Stimulated activated memory B cell treated with anti-CD40 and anti-IgM and Interleukin-4, amounts not matched to agents 10 μg/mL and 1 μg/mL and 100 μg/mL, for 72 hours (primary cell): ENCODE measurements at regions not wholly inside any gene's neighbourhood (a gene's known extent, or its start where the extent isn't known, plus 50 kb on each side); places are given as distances from the start of the nearest gene placed in this dataset.
"Not testable (repeated sequence)": the region's sequence is repeated elsewhere in the genome, so short reads cannot be mapped to it uniquely, and the experiment has no call there.

ENCODE experiments used
- ATAC-seq: fragments of 150-1000 bp; cut with Tn5 transposase; 2 replicates; pipeline ENCODE4 v1.10.0; 2021
- H3K27ac Mint-ChIP-seq: one replicate; pipeline ENCODE4 v1.8.0; 2022; ENCODE audit warnings: mild to moderate bottlenecking, mixed read lengths
- H3K27me3 Mint-ChIP-seq: one replicate; pipeline ENCODE4 v1.8.0; 2022; ENCODE audit warnings: mixed read lengths
- H3K36me3 Mint-ChIP-seq: one replicate; pipeline ENCODE4 v1.8.0; 2022; ENCODE audit warnings: mixed read lengths
- H3K4me1 Mint-ChIP-seq: one replicate; pipeline ENCODE4 v1.8.0; 2022; ENCODE audit warnings: mixed read lengths
- H3K4me3 Mint-ChIP-seq: one replicate; pipeline ENCODE4 v1.8.0; 2022; ENCODE audit warnings: mild to moderate bottlenecking, moderate library complexity, mixed read lengths
- H3K9me3 Mint-ChIP-seq: one replicate; pipeline ENCODE4 v1.8.0; 2022; ENCODE audit warnings: mixed read lengths

DNA sequence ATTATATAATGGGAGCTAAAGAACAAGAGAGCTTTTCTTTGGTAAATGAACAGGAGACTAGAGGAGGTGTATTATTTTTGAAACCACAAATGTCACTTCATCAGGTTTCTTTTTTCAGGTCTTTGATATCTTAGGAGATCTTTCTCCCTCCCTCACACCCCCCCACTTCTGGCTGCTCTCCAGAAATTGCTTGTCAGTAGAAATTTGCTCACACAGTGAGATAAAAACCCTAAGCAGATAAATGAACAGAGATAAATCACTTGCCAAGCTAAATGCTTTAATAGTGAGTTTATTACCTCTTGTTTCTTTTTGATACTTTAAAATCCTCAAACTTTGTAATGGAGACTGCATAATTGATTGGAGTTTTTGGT is 421.2 kb upstream of the TENM3 start:
- no peak for ATAC-seq

DNA sequence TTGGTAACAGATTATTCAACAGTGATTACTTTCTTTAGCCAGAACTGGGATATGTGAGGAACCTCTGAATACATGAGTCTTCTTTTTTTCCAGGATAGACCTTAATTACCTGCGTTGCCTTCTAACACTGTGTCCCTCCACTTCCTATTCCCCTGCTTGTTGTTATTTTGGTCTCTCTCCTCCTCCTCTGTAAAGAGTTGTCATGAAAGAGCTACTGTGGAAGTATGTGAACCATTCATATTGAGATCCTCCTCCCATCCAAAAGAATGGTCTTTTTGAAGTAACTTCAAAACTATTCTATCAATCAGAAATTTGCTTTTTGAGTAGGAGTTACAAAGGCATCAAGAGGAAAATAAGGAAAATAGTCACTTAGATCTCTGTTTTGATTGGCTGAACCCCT is 420.0 kb upstream of the TENM3 start:
- ATAC-seq, result no peak
- H3K4me3 Mint-ChIP-seq, result no peak overlapping the region
- no peaks in the 10 kb centered on the region for H3K4me1 Mint-ChIP-seq
- peaks cover 3% of the 10 kb centered on the region for H3K9me3 Mint-ChIP-seq
- H3K27ac Mint-ChIP-seq, result no peak overlapping the region
- no peaks in the 10 kb centered on the region for H3K27me3 Mint-ChIP-seq
- H3K36me3 Mint-ChIP-seq, result no peaks in the 10 kb centered on the region

More for the DNA sequence above, 421.2 kb upstream of the TENM3 start:
- Mint-ChIP-seq H3K36me3 (no peaks in the 10 kb centered on the region), H3K4me1 (no peaks in the 10 kb centered on the region), H3K27ac (no peak overlapping the region), H3K27me3 (no peaks in the 10 kb centered on the region), H3K9me3 (peaks cover 3% of the 10 kb centered on the region), H3K4me3 (no peak overlapping the region)

DNA sequence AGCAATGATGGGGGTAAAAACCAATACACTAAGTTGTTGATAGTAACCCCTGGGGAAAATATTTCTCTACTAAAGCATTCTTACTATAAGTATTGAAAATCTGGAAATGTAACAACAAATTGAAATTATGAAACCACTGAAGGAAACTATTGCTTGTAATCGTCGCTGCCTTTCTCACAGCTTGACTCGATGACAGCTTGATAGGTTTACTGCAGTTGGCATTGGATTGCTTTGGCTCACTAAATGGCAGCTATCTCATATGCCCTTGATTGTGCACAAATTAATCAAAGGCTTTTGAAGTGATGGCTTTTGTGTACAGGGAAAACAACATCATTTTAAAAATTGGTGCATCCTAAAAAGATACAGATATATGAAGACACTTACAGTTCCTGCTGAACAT is 419.6 kb upstream of the TENM3 start:
- H3K9me3 Mint-ChIP-seq, result peaks cover 3% of the 10 kb centered on the region
- H3K27ac Mint-ChIP-seq, result no peak overlapping the region
- H3K36me3 Mint-ChIP-seq, result no peaks in the 10 kb centered on the region
- H3K4me3 Mint-ChIP-seq, result no peak overlapping the region
- no peak for ATAC-seq
- no peaks in the 10 kb centered on the region for H3K4me1 Mint-ChIP-seq
- no peaks in the 10 kb centered on the region for H3K27me3 Mint-ChIP-seq

DNA sequence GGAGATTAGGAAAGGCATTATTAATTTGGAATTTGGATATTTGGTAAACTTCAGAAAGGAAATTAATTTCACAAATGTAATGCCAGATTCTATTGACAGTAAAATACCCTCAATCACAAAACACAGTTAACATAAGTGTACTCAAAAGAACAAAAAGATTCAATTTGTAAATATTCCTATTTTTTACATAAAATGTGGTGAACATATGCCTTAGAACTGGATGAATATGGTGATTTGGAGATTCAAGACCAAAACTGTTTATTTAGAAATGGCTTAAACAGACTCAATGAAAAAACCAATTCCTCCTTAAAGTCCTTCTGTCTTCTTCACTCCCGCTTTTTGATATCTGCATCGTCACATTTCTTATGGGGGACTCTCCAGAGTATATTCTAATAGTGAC is 417.6 kb upstream of the TENM3 start:
- Mint-ChIP-seq H3K27ac (no peak overlapping the region), H3K9me3 (no peaks in the 10 kb centered on the region), H3K4me3 (no peak overlapping the region), H3K36me3 (no peaks in the 10 kb centered on the region), H3K27me3 (no peaks in the 10 kb centered on the region), H3K4me1 (no peaks in the 10 kb centered on the region)
- no peak for ATAC-seq

DNA sequence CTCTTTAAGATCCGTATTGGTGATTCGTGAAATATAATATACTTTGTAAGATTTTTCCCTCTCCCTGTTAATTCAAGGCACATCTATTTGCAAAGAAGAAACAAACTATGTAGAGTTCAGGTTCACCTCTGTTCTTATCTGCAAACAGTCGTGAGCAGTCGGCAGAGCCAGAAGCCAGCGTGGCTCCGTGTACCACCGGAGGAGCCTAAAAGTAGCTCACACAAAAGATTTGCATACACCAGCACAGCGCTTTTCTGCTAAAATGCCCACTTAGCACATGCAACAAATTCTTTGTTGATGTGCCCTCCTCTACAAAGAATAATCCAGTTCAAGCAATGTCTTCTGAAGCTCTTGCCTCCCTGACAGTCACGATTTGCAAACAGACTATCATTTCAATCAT is 416.0 kb upstream of the TENM3 start:
- Mint-ChIP-seq H3K27ac (no peak overlapping the region), H3K4me3 (no peak overlapping the region), H3K4me1 (no peaks in the 10 kb centered on the region), H3K27me3 (no peaks in the 10 kb centered on the region), H3K9me3 (no peaks in the 10 kb centered on the region), H3K36me3 (no peaks in the 10 kb centered on the region)
- no peak for ATAC-seq

DNA sequence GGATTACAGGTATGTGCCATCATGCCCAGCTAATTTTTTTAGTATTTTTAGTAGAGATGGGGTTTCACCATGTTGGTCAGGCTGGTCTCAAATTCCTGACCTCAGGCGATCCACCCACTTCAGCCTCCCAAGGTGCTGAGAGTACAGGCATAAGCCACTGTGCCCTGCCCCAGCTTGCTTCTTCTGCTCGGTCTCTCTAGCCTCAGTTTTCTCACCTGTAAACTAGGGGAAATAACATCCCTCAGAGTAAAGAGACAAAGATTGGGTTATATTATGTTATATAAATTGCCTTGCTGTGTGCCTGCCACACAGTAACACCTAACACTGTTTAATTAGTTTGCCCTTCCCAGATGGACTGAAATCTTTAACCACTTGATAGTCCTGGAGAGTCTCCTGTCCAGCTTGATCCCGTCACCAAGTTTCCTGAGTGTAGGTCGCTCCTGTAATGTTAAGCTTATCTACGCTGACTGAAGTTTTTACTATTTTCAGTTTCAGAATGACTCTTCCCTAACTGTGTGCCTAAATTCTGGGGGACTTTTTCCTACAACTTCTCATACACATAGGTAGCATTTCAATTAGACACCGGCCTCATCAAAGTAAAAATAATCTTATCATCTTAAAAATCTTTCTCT is 412.7 kb upstream of the TENM3 start:
- ATAC-seq, result no peak
- Mint-ChIP-seq H3K27me3 (no peaks in the 10 kb centered on the region), H3K9me3 (peaks cover 5% of the 10 kb centered on the region)

DNA sequence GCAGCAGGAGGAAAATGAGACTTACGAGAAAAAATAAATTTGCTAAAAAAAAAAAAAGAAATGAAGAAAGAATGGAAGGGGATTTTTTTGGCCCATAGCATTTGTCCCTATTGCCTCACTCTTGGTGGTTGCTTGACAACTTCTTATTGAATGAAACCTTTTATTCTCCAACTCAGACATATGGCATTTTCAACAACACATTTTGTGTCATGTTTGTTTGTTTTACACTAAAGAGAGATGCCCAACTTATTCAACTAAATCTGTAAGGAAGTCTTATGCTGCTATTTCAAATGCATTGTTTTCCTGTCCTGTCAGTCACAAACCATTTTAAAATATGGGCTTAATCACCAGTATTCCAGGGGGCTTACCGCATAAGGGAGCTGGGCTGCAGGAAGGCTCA is 409.1 kb upstream of the TENM3 start:
- Mint-ChIP-seq H3K27me3 (no peaks in the 10 kb centered on the region), H3K27ac (no peak overlapping the region), H3K4me3 (no peak overlapping the region), H3K36me3 (no peaks in the 10 kb centered on the region), H3K4me1 (no peaks in the 10 kb centered on the region), H3K9me3 (peaks cover 5% of the 10 kb centered on the region)
- ATAC-seq, result no peak

More for the DNA sequence above, 412.7 kb upstream of the TENM3 start:
- Mint-ChIP-seq H3K27ac (no peak overlapping the region), H3K36me3 (no peaks in the 10 kb centered on the region), H3K4me1 (no peaks in the 10 kb centered on the region), H3K4me3 (no peak overlapping the region)

DNA sequence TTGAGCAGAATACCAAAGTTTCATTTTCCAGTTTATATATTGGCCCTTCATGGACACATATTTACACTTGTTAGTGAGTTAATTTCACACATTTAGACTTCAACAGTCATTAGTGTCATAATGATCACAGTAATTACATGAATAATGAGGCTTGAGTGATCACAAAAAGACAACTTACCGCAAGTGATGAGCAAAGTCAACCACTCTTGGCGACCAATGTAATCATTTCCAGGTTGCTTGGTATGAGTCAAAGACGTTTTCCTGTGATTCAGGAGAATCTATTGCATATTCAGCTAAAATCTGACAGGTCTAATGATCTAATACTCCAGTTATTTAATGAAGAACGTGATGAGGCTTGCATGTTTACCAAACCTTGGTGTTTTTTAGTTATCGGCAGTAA is 407.9 kb upstream of the TENM3 start:
- no peaks in the 10 kb centered on the region for H3K4me1 Mint-ChIP-seq
- H3K9me3 Mint-ChIP-seq, result peaks cover 5% of the 10 kb centered on the region
- H3K36me3 Mint-ChIP-seq, result no peaks in the 10 kb centered on the region
- H3K4me3 Mint-ChIP-seq, result no peak overlapping the region
- no peaks in the 10 kb centered on the region for H3K27me3 Mint-ChIP-seq
- H3K27ac Mint-ChIP-seq, result no peak overlapping the region
- no peak for ATAC-seq

DNA sequence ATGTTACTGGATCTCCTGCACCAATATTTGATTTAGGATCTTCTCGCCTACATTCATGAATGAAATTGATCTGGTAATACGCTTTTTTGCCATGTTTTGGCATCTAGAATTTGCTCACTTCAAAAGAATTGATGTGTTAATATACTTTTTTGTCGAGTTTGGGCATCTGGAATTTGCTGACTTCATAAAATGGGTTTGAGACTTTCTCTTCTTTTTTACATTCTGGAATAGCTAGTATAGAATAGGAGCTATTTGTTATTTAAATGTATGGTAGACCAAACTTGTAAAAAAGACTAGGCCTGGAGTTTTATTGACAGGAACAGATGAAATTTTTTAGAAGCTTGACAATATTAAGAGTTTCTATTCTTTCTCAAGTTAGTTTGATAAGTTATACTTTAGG is 404.9 kb upstream of the TENM3 start:
- no peaks in the 10 kb centered on the region for H3K4me1 Mint-ChIP-seq
- no peaks in the 10 kb centered on the region for H3K36me3 Mint-ChIP-seq
- no peaks in the 10 kb centered on the region for H3K27me3 Mint-ChIP-seq
- H3K4me3 Mint-ChIP-seq, result no peak overlapping the region
- H3K27ac Mint-ChIP-seq, result no peak overlapping the region
- peaks cover 6% of the 10 kb centered on the region for H3K9me3 Mint-ChIP-seq
- ATAC-seq, result no peak

DNA sequence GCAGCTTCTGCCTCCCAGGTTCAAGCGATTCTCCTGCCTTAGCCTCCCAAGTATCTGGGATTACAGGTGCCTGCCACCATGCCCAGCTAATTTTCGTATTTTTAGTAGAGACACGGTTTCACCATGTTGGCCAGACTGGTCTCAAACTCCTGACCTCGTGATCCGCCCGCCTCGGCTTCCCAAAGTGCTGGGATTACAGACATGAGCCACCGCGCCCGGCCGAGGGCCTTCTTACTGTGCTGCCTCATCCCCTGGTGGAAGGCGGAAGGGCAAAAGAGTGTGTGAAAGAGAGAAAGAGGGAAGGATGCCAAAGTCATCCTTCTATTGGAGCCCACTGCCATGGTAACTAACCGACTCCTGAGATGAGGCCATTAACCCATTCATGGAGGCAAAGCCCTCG is 399.4 kb upstream of the TENM3 start:
- not testable (repeated sequence) for H3K9me3 Mint-ChIP-seq, H3K4me1 Mint-ChIP-seq, H3K4me3 Mint-ChIP-seq, H3K27ac Mint-ChIP-seq, H3K36me3 Mint-ChIP-seq, H3K27me3 Mint-ChIP-seq, ATAC-seq

DNA sequence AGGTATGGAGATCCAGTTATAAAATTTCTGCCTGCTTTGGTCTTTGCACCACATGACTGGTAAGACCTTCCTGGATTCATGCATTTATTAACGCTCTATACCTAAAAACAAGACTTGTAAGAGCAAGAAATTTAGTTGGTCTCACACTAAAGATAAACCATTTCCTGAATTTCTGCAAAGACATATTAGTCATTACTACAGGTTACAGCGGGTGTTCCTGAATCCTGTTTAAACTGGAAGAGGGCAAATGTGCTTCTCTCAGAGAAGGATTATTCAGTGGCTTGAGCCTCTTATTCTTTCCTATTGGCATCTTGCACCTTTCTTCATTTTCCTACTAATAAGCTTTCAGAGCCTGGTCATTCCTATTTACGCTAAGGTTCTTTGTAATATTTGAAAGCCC is 397.6 kb upstream of the TENM3 start:
- no peaks in the 10 kb centered on the region for H3K4me1 Mint-ChIP-seq
- H3K4me3 Mint-ChIP-seq, result no peak overlapping the region
- H3K9me3 Mint-ChIP-seq, result peaks cover 6% of the 10 kb centered on the region
- no peaks in the 10 kb centered on the region for H3K27me3 Mint-ChIP-seq
- no peak for ATAC-seq
- no peak overlapping the region for H3K27ac Mint-ChIP-seq
- H3K36me3 Mint-ChIP-seq, result no peaks in the 10 kb centered on the region

DNA sequence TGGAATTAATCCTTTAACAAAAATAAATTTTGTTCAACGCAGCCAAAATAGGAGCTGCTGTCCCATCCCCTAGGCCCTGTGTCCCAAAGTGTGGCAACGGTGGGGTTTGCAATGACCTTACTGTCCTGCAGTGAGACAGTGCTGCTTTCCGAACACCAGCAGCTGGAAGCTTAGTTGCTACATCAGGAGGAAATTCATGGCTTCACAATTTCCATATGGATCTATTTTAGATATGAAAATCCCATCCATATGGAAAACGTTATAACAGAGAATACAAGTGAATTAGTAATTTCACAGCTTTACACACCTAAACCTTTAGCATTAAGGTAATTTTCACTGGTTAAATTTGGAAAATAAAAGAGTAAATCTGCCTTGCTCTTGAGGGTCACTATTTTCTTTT is 396.3 kb upstream of the TENM3 start:
- Mint-ChIP-seq H3K4me3 (no peak overlapping the region), H3K27me3 (no peaks in the 10 kb centered on the region), H3K36me3 (no peaks in the 10 kb centered on the region), H3K9me3 (peaks cover 6% of the 10 kb centered on the region), H3K27ac (no peak overlapping the region), H3K4me1 (no peaks in the 10 kb centered on the region)
- ATAC-seq, result no peak

DNA sequence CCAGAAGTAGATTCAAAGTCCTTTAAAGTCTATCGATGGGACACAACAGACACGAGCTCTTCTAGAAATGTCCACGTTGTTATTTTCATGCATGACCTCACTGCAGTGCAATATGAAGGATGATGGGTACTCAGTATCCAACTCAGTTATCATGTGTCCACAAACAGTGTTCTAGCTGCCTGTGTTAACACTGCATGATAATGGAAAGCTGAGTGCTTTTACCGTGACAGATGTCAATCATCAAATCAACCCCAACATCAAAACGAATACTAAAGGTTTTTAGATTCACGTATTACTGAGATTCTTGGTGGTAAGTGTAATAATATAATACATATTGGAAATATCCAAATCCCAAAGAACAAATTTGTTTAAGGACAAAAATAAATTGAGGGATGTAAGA is 394.8 kb upstream of the TENM3 start:
- no peaks in the 10 kb centered on the region for H3K4me1 Mint-ChIP-seq
- ATAC-seq, result no peak
- peaks cover 6% of the 10 kb centered on the region for H3K9me3 Mint-ChIP-seq
- no peaks in the 10 kb centered on the region for H3K27me3 Mint-ChIP-seq
- no peaks in the 10 kb centered on the region for H3K36me3 Mint-ChIP-seq
- no peak overlapping the region for H3K27ac Mint-ChIP-seq
- H3K4me3 Mint-ChIP-seq, result no peak overlapping the region

DNA sequence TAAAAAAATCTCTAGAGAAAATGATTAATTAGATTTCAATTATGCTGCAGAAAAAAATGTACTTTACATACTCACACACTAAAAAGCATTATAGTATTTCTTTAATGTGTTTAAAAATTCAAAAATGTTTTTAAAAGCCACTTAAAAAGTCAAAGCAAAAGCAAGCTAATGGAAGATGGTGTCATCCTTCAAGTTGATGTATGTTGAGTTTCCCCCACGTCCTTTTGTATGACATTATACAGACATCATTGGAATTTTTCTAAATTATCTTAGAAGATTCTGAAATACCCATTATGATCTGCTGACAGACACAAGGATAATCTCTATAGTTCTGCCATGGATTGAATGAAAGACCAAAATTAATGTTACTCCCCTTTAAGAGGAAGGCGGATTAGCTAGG is 393.7 kb upstream of the TENM3 start:
- Mint-ChIP-seq H3K36me3 (no peaks in the 10 kb centered on the region), H3K27ac (no peak overlapping the region)

DNA sequence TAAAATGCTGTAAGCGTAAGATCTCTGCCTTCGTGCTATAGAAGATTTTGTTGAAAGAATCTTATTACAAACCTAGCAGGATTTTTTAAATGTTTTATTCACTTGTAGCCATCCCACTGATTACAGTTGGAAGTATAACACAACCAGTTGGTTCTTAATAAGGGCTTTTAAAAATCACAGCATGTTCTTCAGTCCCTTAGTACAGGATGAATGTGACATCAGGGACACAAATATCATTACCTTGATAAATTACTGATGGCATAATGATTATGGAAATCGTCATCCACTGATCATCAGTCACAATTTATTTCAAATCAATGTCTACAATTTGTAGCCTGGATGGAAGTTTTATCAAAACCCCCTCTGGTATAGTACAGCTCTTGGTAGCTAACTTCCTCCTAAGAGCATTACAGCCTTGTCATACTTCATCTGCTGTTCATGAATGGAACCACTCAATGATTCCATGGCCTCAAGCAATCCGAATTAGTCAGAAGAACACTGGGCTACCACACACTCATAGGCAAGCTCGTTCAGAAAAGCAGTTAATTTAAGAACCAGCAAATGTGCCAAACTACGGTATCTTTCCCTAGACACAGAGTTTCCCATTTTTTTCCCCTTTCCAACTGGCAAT is 389.2 kb upstream of the TENM3 start:
- H3K4me1 Mint-ChIP-seq, result no peaks in the 10 kb centered on the region
- H3K36me3 Mint-ChIP-seq, result no peaks in the 10 kb centered on the region
- no peak for ATAC-seq

More for the DNA sequence above, 393.7 kb upstream of the TENM3 start:
- H3K4me1 Mint-ChIP-seq, result no peaks in the 10 kb centered on the region
- no peak for ATAC-seq
- no peaks in the 10 kb centered on the region for H3K27me3 Mint-ChIP-seq
- H3K9me3 Mint-ChIP-seq, result peaks cover 6% of the 10 kb centered on the region
- H3K4me3 Mint-ChIP-seq, result no peak overlapping the region

DNA sequence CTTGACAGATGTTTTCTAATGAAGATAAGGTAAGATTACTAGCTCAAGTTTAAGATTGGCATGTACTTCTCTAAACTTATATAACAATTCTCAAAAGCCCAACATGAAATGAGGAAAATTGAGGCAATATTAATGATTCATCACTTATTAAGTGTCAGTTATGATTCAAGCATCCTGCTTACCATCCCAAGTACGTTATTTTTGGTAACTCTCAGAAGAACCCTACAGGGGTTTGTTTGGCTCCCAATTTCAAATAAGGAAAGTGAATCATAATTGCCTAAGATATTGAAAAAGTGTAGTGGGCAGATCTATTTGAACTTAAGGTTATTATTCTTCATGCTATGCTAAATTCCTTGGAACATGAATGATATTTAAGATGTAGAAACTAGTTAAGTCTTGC is 387.9 kb upstream of the TENM3 start:
- Mint-ChIP-seq H3K27ac (no peak overlapping the region), H3K36me3 (no peaks in the 10 kb centered on the region), H3K4me1 (no peaks in the 10 kb centered on the region), H3K27me3 (no peaks in the 10 kb centered on the region), H3K4me3 (no peak overlapping the region), H3K9me3 (peaks cover 5% of the 10 kb centered on the region)
- no peak for ATAC-seq

More for the DNA sequence above, 389.2 kb upstream of the TENM3 start:
- Mint-ChIP-seq H3K27me3 (no peaks in the 10 kb centered on the region), H3K27ac (no peak overlapping the region), H3K4me3 (no peak overlapping the region), H3K9me3 (peaks cover 8% of the 10 kb centered on the region)
